NCI-H226 (cell line): ENCODE measurements at regions not wholly inside any gene's neighbourhood (a gene's known extent, or its start where the extent isn't known, plus 50 kb on each side); places are given as distances from the start of the nearest gene placed in this dataset.
"Not testable (repeated sequence)": the region's sequence is repeated elsewhere in the genome, so short reads cannot be mapped to it uniquely, and the experiment has no call there.

Source experiments
- DNase-seq: peaks from one replicate; pipeline ENCODE4 v3.0.0-alpha.2; 2015

DNA sequence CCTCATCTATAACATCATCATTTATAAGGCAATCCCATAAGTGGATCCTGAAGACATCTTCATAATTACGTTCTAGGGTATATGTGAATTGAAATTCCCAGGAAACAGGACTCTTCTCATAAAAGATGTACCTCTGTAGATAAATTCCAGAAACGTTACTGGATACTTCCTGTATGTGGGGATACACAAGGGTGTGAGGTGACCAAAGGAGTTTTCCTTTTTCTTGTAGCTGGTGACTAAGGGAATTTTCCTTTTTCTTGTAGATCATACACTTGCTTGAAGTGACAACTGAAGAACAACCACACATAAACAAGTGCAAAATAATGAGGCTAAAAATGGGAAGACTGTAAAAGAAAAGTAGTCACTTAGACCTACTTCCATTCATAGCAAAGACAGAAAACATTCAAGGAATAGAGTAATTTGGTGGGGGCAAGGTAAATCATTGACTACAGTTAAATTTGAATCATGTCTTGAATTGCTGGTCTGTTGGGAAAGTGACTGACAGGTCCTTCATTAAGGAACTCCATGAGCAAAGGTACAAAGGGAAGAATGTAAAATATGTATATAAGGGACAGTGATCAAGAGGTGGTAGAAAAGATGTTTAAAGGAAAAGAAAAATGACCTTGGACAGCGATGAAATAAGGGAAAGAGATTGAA is 53.2 kb upstream of the UBE2E3 start:
- no peak for DNase-seq

- no peak for DNase-seq
Measured at GRCh38 chr2:180925700-180926099, 54.7 kb upstream of the UBE2E3 start.

DNA sequence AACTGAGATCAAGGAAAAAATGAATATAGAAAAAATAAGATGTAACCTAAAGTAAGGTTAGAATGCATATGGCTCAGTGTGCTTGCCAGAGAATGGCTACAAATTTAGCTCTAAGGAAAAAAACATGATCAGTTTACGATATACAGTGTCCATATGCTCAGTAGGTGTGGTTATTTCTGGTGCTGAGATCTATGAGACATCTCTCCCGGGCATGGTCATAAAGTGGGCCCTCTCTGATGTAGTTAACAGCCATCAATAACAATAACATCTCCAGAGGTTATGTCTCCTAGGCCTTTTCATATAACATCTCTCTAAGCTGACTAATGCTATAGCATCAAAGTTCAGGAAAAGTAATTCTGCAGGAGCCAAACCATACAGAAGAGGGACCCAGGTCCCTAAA is 56.3 kb upstream of the UBE2E3 start:
- DNase-seq = no peak

- DNase-seq = no peak
Measured at GRCh38 chr2:180910831-180911665, 69.4 kb upstream of the UBE2E3 start.

DNA sequence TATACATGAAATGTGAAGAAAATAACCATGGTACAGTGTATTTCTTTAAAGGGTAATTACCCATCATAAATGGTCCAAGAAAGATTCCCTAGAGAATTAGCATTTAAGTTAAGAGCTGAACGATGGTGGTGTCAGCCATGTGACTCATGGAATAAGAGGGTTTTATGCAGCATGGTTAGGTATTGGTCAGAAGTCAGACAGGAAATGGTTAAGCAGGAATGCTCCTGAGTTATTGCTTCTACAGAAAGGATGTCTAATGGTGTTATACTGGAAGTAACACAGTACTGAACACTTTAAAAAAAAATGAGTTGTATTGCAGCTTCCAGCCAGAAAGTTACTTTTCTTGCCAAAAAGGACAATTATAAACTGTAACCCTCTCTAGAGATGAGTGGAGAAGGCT is 72.7 kb upstream of the UBE2E3 start:
- DNase-seq = peak; percentile 51

GRCh38 chr2:180905461-180905860 is 74.9 kb upstream of the UBE2E3 start:
- DNase-seq = no peak

DNA sequence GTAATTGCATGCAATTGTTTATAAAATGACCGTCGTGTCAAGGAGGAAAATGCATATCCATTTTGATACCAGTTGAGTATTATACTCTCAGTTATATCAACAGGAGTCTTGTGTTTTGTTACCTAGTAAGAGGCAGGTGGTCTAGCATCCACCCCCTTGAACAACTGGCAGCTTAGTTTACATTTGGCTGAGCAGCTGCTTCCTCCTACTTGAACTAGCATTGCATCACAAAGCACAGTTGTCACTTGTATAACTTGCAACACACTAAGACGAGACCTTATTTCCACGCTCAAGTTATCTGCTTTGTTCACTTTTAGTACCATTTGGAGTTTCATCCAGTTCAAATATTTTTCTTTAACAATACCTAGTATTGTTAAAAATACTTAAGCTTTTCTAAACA is 75.4 kb upstream of the UBE2E3 start:
- DNase-seq = no peak

GRCh38 chr2:180901331-180901730 is 79.1 kb upstream of the UBE2E3 start:
- DNase-seq = no peak

GRCh38 chr2:180893752-180894151 is 86.7 kb upstream of the UBE2E3 start:
- DNase-seq = no peak

DNA sequence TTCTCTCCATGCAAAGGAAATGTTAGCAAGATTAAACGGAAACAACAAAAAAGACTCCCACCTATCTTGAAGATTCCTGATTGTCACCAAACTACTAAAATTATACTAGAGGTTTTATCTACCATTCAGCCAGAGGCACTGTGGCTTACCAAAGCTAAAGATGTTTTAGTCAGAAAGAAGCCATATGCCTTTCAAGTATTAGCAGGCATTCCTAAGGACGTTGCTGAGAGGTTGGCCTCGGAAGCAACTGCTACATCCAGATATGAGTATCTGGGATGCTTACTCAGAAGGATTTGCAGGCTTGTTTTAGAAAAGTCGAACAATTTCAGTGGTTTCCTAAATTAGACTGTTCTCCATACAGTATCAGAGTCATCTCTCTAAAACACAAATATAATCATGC is 88.3 kb upstream of the UBE2E3 start:
- no peak for DNase-seq

GRCh38 chr2:180891360-180891759 is 89.0 kb upstream of the UBE2E3 start:
- DNase-seq = no peak

- no peak for DNase-seq
Measured at GRCh38 chr2:180890781-180891180, 89.6 kb upstream of the UBE2E3 start.

DNA sequence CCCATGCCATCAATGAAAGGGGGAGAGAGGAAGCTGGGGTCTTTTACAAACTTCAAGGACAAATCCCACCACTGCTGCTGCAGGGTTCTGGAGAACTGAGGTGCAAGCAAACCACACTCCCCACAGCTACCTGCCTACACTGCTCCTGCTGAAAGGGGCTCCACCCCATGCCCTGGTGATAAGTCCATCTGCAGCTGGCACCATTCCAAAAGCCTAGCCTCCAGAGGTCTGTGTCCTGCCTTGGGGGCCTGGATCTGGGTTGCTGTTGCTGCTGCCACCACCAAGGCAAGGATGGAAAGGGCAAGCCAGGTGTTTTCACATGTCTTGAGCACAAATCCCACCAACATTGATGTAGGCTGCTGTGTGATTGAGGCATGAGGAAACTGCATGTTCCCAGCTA is 97.4 kb upstream of the UBE2E3 start:
- DNase-seq = no peak

- no peak for DNase-seq
Measured at GRCh38 chr2:180876506-180876905, 103.9 kb upstream of the UBE2E3 start.

- no peak for DNase-seq
Measured at GRCh38 chr2:180873219-180873618, 107.2 kb upstream of the UBE2E3 start.

GRCh38 chr2:180872781-180873180 is 107.6 kb upstream of the UBE2E3 start:
- DNase-seq = not testable (repeated sequence)

GRCh38 chr2:180872255-180872654 is 108.2 kb upstream of the UBE2E3 start:
- DNase-seq = no peak

GRCh38 chr2:180871649-180872048 is 108.8 kb upstream of the UBE2E3 start:
- DNase-seq = no peak

DNA sequence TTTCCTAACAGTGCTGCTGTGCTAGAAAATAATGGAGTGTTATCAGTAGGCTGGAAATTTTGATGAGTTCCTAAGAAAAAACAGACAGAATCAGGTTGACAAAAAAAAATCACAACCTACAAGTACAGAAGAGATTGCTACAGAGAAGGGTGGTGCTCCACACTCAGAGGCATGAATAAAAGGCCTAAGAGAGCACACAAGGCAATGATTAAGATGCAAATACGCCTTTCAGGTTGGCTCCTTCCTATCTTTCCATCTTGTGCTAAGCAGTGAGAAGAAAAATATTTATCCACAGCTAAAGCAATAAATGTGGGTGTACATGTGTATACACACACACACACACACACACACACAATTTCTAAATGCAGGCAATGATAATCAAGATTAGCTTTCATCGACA is 130.6 kb upstream of the UBE2E3 start:
- no peak for DNase-seq

DNA sequence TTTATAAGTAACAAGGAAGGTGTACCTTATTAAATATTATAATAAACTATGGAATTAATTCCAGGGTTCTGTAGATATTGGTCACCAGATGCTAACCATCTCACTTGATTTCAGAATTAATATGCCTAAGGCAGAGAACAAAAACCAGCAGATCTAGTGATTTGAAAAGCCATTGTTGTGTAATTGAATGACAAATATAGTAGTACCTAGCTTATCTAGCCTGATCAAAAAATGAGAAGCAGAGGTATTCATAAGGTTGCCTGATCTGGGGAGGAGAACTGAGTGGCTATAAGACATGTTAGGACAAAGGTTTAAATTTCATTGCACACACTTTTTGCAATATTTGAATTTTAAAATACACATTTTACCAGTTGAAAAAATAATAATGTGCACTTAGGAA is 132.0 kb upstream of the UBE2E3 start:
- no peak for DNase-seq

- no peak for DNase-seq
Measured at GRCh38 chr2:180846756-180847472, 133.5 kb upstream of the UBE2E3 start.

GRCh38 chr2:180842461-180842860 is 137.9 kb upstream of the UBE2E3 start:
- DNase-seq = no peak

- DNase-seq = no peak
Measured at GRCh38 chr2:180840641-180841040, 139.8 kb upstream of the UBE2E3 start.

GRCh38 chr2:180829836-180830235 is 150.6 kb upstream of the UBE2E3 start:
- no peak for DNase-seq
